ENCODE measurements at regions not wholly inside any gene's neighbourhood (a gene's known extent, or its start where the extent isn't known, plus 50 kb on each side); places are given as distances from the start of the nearest gene placed in this dataset.

DNA sequence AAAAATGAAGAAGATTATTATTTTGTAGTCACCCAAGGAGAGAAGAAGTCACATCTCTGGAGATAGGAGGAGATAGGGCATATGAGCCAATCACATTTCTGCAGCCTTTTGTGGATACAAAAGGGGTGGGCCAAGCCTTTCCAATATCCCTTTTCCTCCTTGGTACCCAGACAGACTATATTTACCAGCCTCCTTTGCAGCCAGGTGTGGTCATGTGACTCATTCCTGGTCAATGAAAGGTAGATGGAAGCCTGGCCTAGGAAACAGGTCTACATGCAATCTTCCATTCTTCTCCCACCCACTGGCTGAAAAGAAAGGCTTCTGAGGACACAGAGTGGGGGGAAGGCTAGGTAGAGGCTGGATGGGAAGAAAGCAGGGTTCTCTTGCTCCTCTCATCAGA is 58.1 kb upstream of the ERG start:
- DNase-seq, result no peak

DNA sequence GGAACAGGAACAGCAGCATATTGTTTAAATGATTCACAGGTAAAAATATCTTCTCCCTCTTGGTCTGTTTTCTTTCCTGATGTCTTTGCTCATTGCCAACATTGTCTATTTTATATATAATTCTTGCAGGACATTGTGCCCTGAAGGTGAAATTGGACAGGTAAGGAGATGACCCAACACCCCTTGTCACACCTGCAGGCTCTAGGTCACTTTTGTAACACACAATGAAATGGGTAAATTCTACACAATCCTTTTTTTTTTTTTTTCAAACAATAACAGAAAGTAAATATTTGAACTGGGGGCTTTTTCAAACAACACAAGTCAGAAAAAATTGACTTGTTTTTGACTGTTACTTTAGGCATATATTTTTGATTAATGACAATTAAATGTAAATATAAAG is 62.9 kb upstream of the ERG start:
- no peak for DNase-seq

DNA sequence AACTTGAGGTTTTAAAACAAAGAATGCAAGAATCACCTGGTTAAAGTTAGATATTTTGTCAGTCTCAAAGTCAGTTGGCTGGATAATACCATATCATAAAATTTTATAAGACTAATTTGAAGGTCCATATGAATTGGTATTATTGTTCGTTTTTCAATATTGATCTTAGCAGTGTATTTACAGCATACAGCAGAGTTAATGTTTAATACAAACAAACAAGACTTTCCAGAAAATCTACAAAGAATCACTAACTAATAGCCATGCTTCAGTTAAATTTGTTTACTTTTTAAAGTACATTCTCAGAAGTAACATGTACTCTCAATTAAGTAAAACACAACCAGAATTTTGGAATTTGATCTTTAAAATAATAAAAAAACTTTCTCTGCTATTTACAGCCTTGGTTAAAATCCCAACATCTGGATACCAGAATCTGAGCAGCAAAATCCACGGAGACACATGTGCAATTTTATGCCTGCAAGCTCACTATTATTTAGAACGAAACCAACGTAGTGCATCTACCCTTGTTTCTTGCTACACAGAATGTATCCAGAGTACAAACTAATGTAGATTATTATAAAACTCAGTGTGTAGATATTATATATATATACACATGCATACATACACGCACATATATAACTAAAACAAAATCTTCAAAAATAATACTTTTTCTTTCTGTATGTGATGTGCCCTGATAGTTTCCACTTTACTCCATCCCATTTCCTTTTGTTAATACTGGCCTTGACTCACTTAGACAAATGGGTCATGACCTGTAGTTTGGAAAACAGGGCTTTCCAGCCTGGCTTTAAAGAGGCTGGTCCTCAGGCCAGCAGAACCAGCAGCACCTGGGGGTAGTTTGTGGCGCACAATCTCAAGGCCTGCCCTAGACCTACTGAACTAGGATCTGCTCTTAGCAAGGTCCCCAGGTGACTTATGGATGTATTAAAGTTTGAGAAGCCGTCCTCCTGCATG is 63.6 kb upstream of the ERG start:
- DNase-seq, result no peak

DNA sequence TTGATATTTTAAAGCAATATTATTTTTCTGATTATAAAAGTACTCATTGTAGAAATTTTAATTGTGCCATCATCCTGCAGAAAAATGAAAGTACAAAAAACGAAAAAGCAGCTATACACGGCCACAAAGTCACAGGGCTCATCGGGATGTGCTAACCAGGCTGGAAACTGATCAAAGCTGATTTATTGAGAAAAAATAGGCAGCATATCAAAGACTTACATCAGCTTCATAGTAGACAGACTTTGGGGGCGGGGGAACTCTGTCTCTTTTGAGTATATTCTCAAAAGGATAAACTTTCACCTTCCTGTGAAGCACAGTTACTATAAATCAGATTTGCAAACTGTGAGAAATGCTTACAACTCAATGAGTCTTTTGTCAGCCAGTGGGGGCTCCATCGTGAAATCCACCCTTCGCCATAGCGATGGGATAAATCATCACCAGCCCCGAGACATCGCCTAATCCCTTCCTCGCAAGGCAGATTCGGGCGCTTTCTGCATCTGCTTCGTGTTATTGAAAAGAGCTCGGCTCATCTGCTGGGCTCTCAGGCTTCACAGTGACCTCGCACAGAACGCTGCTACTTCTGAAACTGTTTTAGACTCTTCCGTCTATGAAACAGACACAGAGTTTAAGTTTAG is 69.2 kb upstream of the ERG start:
- DNase-seq, result no peak

DNA sequence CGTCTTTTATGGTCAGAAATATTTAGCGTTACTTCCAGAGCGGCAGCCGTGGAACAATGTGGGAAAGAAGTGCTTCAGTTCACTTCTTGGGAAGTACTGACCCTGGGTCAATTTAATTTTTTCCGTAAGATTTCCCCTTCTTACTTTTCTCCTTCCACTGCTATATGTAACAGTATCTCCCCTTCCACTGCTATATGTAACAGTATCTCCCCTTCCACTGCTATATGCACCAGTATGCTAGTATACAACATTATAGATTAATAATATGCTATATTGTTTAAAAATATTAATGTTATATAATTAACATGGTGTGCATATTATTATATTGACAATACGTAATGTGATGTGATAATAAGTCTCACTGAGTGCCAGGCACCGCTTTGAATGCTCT is 69.7 kb upstream of the ERG start:
- no peak for DNase-seq

DNA sequence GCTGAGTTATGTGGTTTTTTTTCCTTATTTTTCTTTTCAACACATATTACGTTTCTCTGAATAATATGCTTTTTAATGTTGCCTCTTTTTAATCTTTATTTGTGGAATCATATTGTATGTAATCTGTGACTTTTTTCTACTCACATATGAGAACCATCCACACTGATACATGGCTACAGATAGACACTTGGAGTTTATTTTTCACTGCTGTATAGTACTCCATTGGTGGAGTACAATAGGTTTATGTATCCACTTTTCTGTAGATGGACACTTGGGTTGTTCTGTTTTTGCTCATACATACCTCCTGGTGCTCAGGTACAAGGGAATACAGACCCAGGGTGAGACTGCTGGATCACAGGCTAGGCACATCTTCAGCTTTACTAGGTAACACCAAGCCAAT is 71.5 kb upstream of the ERG start:
- DNase-seq, result no peak

DNA sequence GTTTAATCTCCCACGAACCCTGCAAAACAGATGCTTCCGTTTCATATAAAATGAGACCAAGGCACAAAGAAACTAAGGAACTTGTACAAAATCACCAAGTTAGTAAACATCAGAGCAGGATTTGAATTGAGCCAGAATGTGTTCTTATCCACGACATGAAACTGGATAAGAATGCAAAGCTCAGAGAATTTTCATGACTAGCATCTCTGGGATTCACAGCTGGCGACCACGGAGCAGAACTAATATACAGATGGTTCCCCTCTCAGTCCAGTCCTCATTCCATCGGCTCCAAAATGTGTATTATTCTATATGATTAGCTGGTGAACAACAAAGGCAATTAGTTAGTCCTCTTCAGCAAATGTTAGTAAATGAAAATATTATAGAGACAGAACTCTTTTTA is 72.3 kb upstream of the ERG start:
- no peak for DNase-seq

DNA sequence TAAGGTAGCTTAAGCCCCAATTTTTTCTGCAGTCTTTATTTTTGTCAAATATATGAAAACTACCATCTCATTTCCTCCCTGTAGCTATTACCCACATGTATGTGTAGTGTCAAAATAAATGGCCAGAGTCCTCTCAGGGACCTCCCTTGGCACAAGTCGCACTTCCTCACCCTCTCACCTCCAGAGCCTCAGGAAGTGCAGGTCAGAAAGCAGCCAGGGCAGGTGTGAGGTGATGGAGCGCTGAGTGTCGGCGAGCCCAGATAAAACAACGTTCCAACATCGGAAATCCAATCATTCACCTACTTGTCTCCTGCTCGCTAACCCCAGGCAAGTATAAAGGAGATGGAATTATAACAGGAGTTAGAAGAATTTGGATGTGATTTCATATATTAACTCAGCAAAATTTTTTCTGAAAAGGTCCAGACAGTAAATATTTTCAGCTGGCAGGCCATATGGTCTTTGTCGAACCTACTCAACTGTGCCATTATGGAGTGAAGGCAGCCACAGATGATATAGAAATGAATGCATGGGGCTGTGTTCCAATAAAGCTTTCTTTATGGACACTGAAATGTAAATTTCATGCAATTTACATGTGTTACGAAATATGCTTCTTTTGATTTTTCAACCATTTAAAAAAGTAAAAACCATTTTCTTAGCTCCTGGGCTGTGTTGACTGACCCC is 76.8 kb upstream of the ERG start:
- no peak for DNase-seq

DNA sequence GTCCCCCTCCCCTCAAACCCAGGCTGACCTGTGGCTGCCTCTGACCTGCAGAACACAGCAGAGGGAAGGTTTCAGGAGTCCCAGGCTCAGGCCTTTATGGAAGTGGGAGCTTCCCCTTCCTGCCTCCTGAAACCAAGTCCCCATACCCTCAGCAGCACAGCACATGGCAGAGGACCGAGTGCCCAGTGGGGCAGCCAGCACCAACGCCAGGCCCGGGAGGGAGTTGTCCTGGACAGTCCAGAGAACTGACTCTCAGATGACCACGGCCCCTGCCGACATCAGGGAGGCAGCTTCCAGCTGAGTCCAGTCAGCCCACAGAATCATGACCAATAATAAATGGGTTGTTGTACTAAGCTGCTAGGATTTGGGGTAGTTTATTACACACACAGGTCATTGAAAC is 79.6 kb upstream of the ERG start:
- DNase-seq, result no peak

DNA sequence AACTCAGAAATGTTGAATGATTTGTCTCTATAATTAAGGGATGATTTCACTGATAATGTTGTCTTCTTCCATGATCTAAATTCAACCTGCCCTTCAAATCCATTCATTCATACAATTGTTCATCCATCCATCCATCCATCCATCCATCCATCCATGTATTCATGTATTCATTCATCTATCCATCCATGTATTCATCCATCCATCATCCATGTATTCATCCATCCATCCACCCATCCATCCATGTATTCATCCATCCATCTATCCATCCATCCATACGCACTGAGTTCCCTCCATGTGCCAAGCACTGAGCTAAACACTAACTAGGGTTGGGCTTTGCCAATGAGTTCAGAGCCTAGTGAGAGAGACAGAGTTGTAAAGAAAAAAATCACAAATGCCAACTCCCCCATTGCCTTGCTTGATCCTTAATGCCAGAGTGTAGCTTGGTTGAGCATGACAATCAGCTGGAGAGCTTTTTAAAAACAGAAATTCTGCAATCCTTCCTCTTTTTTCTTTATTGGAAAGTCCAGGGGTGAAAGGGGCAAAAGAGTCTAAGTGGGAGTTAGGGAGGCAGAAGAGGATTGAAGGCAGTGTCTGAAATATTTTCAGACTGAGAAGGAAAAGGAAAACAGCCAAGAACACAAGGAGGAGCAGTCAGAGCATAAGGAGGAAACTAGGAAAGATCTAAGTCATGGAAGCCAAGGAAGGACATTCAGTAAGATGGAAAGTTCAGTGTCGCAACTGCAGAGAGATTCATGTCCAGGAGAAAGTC is 92.4 kb upstream of the ERG start:
- no peak for DNase-seq

DNA sequence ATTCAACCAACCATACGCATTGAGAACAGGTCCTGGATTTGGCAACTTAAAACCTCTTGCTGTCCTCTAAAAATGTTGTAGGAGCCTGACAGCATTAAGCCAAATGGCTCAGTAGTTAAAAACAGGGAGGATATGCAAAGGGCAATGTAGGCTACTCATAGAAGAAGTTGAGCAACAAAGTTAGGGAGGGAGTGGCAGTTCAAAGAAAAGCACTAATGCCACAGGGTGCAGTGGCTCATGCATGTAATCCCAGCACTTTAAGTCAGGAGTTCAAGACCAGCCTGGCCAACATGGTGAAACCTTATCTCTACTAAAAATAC is 92.9 kb upstream of the ERG start:
- no peak for DNase-seq

DNA sequence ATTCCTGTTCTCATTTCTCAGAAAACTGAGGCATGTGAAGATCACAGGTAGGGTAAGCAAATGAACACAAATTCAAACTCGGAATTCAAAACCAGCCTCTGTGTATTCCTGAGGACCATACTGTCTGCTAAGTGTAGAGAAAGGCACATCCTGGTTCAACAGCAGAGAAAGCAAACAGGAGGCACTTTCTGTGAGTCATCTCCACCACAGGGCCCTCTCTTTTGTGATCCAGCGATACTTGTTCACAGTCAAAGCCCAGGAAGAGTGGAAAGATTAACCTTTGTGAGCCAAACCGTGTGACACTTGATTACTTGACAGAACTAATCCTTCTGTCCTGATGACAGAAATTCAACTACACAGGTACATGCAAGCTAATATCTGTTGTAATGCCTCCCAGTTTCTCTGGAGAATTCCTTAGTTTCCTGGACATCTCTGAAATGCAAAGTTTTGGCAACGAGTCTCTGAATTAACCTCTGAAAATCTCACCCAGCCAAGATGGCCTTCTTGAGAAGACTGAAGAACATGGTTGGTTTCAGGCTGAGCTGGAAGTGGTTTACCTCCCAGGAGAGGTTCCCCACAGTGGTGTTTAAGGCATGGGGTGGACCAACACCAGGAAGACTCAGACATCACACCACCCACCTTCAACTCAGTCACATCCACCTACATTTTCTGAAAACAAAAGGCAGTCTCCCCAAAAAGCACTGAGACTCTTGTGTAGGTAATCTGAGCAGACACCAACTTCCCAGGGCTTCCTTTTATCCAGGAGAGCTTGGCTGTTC is 98.2 kb upstream of the ERG start:
- DNase-seq, result no peak

DNA sequence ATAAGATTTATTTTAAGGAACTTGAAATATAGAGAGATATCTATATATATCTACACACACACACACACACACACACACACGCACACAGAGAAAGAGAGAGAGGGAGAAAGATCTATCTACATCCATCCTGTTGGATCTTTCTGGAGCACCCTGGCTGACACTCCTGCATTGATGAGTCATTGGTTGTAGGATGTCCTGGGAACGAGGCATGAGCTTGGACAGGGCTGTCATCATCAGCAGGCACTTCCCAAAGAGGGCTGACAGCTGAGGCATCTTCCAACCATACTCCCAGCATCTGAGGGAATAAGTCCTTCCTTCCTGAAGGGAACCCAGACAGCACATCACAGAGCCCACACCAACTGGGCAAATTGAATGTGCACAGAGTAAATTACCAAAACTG is 99.1 kb upstream of the ERG start:
- DNase-seq, result no peak

DNA sequence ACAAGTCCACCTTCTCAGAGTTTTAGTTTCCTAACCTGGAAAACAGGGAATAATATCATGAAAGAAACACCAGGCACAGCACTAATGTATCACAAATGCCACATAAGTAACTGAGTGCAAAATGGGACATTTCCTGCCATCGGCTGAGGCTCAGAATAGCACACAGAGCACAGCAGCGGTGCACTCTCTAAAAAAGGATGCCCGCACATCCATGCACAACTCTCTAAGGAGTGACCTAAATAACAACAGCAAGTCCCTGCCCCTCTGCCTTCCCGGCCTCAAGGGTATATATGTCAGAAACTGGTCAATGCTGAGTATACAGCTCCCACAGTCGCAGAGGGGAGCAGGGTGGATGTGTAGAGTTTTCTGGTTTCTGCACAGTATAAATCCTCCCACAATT is 100.1 kb upstream of the ERG start:
- no peak for DNase-seq

DNA sequence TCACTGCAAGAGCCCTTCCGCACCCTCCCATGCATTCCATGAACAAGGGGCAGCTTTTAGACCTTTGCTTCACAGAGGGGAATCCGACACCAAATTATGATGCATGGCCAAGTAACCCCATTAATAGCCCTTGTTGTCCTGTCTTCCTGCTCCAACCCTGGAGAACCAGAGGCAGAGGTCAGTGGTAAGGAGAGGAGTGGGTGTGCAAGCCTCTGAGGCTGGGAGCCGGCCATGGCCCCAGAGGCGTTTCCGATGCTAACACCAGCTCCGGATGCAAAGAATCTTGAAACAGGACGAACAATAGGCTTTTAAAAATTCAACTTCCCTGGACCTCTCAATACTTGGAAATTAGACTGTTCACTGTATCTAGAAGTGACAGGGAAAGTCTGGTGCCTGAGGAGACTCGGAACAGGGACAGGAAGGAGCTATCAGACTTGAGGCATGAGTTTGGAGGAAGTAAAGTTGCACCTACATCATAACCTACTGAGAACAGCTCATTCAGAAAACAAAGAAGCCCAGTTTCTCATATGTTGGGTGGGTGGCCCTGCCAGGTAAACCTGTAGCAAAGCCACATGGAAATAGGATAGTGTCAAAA is 101.2 kb upstream of the ERG start:
- no peak for DNase-seq

DNA sequence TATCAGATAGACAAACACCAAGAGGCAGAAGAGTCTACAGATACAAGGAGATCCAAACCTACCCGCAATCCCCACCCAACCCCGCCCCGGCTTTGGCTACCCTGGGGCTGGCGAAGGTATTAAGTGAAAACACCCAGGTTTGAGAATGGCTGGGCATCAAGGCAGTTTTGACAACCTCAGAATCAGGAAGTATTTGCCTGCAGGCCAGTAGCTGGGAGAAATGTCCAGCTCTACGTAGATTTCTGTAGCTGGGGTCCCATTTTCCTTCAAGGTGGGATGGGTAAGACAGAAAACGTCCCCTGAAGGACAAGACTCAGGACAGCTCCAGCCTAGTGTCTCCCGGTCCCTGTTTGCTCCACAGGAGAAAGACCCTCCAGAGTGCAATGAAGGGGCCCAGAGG is 101.8 kb upstream of the ERG start:
- no peak for DNase-seq

DNA sequence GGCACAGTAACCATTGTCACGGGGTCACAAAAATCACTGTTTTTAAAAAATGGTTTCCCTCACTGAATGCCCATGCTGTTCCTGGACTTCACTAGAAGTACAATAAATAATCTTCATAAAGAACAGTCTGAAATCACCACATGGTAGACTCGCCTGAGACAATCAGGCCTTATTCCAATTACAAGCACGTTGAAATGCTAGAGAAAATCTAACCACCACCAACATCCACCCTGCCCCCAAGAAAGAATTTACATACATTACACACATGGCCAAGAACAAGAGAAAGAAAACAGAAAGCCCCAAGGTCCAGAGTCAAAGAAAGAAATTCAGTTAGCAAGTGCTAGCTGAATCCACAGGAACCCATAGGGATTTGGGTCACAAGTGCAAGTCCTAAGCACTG is 107.0 kb upstream of the ERG start:
- no peak for DNase-seq

DNA sequence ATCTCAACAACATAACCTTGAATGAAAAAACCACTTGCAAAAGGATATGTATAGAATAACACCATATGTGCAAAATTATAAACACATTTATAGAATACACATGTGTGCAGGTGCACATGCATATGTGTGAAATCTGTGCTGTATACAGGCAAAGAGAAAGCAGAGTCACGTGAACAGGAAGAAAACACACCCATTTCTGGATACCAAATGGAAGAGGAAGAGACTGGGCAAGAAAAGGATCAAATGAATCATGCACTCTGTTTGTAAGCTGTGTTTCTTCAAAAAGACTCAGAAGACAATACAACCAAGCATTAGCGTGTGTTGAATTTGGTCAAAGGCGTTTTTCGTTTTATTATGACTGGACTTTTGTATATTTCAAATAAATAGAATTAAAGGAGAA is 111.3 kb upstream of the ERG start:
- DNase-seq, result no peak

DNA sequence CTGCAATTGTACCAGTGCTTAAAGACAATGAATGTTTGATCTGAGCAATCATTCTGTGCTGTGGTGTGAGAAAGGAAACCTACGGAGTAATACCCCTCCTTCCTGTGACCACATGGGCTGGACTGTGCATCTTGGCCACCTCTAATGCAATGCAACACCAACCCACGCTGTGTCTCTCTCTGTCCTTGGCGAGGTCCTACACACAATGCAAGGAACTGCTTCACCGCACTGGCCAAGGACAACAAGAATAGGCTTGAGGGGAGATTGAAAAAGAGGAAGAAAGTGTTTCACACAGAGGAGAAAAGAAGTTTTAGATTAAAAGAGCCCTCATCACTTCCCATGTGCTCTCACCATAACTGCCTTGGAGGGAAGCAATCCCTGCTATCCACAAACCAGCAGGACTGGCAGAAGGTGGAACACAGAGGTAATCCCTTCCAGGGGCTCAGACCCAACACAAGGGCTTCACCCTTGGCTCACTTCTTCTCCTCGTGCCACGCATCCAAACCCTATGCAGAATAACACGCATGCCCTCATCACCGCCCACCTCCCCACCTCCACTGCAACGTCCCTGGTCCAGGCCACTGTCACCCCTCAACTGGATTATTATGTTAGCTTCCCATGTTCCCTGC is 112.5 kb upstream of the ERG start:
- DNase-seq, result no peak

DNA sequence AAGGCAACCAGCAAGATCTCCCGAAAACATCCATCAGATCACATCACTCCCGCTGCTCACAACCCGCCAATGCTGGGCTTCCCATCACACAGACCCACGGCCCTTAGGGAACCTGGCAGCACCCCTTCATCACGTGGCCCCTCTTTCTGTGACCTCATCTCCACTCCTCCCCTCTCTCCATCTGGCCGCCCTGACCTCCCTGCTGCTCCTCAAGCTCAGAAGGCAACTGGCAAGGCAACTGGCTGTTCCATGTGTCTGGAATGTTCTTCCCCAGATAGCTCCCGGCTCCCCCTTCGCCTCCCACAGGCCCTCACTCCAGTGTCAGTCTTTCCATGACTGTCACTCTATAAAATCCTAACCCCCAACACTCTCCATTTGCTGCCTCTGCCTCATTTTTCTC is 113.0 kb upstream of the ERG start:
- no peak for DNase-seq

DNA sequence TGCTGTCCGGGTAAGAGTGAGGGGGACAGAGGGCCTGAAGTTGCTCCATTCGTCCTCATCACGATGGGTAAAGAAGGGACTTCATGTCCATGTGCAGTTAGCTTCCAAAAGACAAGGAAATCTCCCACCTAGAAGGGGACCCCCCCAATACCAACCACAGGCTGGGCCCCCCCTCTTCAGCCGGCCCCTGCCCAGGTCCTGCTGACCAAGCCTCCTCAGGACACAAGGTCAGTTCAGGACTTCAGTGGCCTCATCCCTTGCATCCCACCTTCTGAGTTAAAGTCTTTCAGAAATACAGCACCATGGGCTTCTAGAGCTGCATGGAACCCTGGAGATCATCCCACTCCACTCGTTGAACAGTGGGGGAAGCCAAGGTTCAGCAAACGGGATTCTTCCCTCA is 115.4 kb upstream of the ERG start:
- DNase-seq, result no peak

DNA sequence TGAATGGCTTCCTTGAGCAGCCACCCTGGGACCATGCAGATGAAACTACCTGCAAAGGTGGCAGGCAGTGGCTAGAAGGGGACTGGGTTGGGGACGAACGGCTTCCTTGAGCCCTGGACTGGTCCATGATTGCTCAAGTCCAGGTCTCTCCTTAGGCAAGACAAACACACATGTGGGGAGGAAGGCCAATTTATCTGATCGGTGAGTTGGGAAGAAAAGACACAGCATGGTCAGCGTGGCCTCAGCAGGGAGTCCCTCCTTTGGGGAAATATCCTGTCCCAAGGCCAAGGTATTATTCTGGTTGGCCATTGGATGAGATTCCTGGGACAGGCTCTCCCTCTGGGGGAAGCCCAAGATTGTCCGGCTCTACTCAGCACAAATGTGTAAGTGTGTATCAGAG is 116.3 kb upstream of the ERG start:
- DNase-seq, result no peak
